ENCODE measurements at regions not wholly inside any gene's neighbourhood (a gene's known extent, or its start where the extent isn't known, plus 50 kb on each side); places are given as distances from the start of the nearest gene placed in this dataset.
A peak's percentile ranks its signal among the peaks of the same experiment; 100 is the strongest.

DNA sequence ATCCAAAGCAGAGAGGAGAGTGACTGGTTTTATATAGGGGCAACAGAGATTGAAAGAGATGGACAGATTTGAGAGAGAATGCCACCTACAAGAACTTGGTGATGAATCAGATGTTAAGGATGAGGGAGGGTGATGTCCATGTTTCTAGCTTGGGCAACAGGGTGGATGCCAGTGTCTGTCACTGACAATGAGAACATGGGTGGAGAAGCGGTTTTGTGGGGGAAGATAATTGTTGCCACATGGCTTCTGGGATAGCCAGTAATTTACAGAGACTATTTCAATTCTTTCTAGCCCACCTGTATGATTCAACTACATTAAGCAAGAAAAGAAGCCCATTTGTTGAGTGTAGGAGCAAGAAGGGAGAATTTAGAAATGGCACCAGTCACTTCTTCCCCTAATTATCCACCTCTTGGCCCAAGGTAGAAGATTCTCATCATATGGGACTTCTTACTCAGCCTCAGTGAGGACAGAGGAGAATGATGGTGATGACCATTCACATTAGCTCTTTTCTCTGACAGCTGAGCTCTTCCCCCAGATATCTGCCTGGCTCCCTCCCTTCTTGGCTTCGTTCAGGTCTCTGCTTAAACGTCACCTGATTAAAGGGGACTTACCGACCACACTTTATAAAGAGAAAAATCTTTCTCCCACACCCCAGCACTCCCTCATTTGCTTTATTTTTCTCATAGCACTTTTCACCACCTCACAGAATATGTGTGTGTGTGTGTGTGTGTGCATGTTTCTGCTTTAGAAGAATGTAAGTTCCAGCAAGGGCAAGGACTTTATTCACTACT lies 117.8 kb downstream of the DUSP6 start:
- DNase-seq (ENCODE audit: low read depth): peak; percentile 44
- TF ChIP-seq, protein P1, sequence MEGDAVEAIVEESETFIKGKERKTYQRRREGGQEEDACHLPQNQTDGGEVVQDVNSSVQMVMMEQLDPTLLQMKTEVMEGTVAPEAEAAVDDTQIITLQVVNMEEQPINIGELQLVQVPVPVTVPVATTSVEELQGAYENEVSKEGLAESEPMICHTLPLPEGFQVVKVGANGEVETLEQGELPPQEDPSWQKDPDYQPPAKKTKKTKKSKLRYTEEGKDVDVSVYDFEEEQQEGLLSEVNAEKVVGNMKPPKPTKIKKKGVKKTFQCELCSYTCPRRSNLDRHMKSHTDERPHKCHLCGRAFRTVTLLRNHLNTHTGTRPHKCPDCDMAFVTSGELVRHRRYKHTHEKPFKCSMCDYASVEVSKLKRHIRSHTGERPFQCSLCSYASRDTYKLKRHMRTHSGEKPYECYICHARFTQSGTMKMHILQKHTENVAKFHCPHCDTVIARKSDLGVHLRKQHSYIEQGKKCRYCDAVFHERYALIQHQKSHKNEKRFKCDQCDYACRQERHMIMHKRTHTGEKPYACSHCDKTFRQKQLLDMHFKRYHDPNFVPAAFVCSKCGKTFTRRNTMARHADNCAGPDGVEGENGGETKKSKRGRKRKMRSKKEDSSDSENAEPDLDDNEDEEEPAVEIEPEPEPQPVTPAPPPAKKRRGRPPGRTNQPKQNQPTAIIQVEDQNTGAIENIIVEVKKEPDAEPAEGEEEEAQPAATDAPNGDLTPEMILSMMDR (IDR thresholded peaks at IDR 0.05; ENCODE audit: low read length, missing control alignments): no peak
- H3K4me3 ChIP-seq (replicated peaks; ENCODE audit: low read depth, low read length): no peak overlapping the region

DNA sequence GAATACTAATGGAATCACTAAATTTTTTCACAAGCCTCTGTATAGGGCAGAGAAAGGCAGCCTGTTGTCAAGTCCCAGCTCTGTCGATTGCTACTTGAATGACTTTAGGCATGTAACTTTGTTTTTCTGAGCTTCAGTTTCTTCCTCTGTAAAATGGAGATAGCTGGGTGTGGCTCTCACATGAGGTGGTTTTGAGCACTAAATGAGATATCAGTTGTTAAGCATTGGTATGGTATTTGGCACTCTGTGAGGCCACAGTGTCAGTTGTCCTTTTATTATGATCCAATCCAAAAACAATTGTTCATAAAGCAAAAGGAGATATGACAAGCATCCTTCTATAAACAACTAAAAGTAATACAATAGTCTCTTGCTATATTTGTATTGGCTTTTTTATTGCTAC lies 120.6 kb downstream of the DUSP6 start:
- TF ChIP-seq, protein P1 (IDR thresholded peaks at IDR 0.05; ENCODE audit: low read length, missing control alignments): no peak
- H3K4me3 ChIP-seq (replicated peaks; ENCODE audit: low read depth, low read length): no peak overlapping the region
- DNase-seq (ENCODE audit: low read depth): no peak

DNA sequence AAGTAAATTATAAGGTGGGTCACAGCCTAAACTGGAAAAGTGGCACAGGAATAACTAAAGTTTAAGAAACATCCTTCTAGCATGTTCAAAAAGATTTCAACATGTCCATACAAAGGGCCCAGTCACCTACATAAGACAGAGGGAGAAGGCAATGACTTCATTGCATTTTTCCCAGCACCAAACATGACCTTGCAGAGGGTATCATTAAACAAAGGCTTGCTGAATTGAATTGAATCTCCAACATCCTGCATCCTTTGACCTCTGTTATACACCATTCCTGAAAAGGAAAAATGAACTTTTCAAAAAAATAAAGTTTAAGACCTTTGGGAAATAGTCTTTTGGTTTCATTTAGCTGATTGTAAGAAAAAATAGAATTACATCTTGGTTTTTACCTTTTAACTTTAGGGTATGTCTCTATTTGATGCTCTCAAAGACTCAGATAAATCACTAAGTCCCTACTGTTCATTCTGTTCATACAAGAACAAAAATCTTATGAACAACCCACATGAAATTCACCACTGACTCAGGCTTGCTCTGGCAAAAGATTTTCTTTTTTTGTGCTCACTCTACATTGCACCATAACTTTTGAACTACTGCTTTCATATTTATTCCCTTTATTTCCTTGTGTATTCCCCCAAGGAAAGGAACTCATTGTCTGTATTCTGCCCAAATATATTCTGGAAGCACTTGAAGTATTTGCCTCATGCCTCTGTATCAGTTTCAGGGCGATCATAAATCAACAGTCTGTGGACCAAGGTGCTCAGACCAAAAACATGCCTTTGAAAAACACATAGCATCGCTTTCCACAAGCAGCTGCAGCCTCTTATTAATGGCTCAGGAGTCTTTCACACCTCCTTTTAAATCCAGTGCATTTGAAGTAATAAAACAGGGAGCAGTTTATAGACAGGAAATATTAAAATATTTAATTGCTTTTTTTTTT lies 121.7 kb downstream of the DUSP6 start:
- TF ChIP-seq, protein P1 (IDR thresholded peaks at IDR 0.05; ENCODE audit: low read length, missing control alignments): no peak

DNA sequence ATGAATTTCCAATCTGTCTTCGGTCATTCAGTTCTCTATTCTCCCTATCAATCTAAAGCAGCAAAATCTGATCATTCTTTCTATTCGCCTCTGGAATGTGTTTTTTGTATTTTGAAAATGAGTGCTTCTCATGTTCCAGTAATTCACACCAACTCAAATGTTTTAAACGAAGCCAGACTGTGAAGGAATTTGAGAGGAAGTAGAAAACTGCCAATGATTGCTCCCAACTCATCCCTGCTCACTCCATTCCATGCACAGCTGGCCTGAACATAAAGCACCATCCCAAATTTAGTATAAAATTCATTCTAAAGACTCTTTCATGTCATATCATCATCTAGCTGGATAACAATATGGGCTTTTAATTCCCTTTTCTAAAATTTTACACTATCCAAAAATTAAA lies 123.8 kb downstream of the DUSP6 start:
- TF ChIP-seq, protein P1 (IDR thresholded peaks at IDR 0.05; ENCODE audit: low read length, missing control alignments): no peak
- H3K4me3 ChIP-seq (replicated peaks; ENCODE audit: low read depth, low read length): no peak overlapping the region
- DNase-seq (ENCODE audit: low read depth): no peak

More for the DNA sequence above, 121.7 kb downstream of the DUSP6 start:
- H3K4me3 ChIP-seq (replicated peaks; ENCODE audit: low read depth, low read length): no peak overlapping the region
- peak; percentile 68 for DNase-seq (ENCODE audit: low read depth)

DNA sequence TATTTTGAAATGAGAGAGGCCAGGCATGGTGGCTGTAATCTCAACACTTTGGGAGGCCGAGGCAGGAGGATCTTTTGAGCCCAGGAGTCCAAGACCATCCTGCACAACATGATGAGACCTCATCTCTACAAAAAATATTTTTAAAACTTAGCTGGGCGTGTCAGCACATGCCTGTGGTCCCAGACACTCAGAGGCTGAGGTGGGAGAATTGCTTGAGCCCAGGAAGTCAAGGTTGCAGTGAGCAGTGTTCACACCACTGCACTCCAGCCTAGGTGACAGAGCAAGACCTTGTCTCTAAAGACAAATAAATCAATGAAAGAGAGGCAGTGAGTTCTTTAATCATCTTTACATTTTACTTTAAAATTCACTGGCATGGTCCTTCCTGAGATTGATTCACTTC lies 124.5 kb downstream of the DUSP6 start:
- H3K4me3 ChIP-seq (replicated peaks; ENCODE audit: low read depth, low read length): no peak overlapping the region
- TF ChIP-seq, protein P1 (IDR thresholded peaks at IDR 0.05; ENCODE audit: low read length, missing control alignments): no peak
- no peak for DNase-seq (ENCODE audit: low read depth)

DNA sequence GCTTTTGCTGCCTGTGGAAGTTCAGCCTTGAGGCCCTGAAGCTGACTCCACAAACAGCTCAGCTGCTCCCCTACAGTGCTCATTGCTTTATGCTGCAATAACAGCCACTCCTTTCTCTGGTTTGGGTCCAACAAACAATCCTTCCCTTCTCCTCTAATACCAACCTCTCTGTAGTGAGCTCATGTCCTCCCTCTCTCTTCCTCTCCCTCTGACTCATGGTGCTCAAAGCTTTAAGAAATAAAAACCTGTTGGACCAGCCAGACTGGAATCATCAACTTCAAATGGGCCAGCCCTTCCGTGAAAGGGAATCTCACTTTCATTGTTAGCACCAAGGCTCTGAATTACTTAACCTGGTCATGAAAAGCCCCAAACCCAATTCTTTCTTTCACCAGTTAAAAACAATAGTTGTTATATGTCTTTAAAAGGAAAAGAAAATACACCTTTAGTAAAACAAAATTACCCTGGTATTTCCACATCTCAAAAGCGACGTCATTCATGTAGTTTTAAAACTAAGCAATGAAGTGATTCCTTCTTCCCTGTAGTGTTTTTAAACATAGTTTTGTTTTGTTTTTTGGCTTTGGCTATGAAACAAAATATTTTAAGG lies 126.4 kb downstream of the DUSP6 start:
- DNase-seq (ENCODE audit: low read depth): peak; percentile 96
- peak overlapping the region; percentile 12 for H3K4me3 ChIP-seq (replicated peaks; ENCODE audit: low read depth, low read length)
- TF ChIP-seq, protein P1 (IDR thresholded peaks at IDR 0.05; ENCODE audit: low read length, missing control alignments): no peak
